ENCODE measurements at regions not wholly inside any gene's neighbourhood (a gene's known extent, or its start where the extent isn't known, plus 50 kb on each side); places are given as distances from the start of the nearest gene placed in this dataset.

DNA sequence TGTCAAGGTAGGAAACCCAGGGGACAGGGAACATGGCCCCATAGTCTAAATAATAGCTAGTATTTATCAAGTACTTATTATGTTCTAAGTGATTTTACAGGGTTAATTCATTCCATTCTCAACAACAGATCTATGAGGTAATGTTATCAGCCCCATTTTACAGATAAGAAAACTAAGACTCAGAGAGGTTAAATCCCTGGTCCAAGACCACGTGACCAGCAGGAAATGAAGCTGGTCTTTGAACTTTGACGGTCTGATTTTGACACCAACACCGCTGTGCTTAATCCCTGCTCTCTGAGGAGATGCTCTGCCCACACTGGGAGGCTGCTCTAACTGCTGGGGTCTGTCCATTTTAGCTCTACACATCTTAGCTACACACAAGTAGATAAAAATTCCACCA is 253.5 kb downstream of the SPTSSA start:
- no peak for DNase-seq

DNA sequence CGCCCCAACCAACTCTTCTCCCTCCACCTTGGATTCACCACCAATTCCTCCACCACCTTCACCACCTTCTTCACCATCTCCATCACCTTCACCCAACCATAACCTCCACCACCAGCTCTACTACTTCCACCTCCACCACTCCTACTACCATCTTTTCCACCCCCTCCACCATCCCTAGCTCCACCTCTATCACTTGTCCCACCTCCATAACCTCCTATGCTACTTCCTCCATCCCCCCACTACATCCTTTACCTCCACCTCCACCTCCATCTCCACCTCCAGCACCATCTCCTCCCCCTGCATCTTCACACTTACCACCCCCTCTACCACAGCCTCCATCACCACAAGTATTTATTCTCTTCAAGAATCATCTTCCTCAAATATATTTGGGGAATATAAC is 254.9 kb upstream of the EGLN3 start:
- DNase-seq, result no peak

DNA sequence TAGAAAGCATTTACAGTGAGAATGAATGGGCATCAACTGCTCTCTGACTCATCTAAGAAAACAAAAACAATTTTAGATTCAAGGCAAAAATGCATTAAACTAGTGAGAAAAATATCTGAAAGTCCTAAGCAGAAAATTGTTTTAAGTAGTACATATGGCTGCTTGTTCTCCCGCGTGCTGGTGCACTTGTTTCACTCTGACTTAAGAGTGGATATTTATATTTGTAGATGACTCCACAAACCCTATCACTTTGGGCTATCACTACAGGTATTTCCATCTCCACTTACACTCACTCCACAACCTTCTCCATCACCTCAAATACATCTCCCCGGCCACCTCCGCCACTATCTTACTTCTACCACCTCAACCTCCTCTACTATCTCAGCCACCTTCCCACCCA is 253.9 kb upstream of the EGLN3 start:
- DNase-seq, result no peak

DNA sequence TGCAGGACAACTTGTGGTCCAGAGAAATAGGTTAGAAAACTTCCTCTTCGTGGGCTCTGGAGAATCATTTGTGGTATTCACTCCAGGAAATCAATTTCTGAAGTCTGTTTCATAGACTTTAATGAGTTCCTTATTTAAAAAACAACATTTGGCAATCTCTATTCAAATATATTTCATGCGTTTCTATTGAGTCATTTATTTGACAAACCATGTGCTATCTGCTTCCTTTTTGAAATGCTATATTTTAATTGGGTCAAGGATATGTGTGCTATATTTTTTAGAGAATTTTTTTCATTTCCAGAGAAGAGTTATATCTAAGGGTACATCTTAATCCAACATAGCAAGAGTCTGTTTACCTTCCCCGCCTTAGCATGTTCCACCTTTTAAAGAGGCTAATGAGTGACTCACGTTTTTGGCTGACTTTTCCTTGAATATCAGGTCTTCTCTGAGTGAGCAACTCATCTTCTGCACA is 252.4 kb upstream of the EGLN3 start:
- DNase-seq, result no peak

DNA sequence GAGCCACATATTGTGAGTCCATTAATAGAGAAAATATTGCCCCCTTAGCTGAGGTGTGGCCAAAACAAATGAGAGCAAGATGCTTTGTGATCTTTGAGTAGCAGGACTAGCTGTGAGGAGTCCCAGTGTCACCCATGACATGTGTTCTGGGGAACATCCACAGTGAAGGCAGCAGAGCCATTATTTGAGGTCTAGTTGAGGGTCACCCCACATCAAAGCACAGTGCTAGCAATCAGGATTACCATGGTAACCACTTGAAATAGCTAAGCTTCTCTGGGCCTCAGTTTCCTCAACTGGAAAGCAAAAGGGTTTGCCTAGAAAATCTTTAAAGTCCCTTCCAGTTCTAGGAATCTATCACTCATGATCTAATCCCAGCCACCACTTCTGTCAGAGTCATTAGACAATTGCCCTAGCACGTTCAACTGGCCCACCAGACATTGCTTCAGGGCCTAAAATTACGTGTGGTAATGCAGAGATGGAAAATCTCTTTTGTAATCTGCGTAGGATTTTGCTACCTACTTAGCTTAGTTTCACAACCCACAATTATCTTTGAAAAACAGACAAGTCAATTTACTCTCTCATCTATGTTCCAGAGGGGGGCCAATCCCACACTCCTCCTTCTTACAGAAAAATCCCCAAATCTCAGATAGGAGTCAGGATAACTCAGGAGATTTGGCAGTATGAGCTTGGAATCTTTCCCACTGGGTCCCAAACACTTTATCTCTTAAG is 251.2 kb upstream of the EGLN3 start:
- no peak for DNase-seq

DNA sequence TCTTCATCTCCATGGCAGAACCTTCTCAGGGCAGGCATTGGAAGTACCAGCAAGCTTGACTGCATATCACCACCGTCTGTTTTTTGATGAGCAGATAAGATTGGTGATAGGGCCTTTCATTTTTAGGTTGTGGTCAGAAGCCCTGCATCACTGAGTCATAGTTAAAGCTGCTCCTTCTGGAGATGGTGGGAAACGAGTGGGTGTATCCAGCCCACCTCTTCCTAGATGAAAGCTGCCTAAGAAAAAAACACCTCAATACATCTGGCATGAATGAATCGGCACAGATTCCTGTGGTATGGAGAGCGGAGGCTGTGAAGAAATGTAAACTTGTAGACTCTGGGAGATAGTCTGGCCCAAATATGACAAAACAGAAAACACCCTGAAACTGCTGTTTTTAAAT is 248.7 kb upstream of the EGLN3 start:
- no peak for DNase-seq

DNA sequence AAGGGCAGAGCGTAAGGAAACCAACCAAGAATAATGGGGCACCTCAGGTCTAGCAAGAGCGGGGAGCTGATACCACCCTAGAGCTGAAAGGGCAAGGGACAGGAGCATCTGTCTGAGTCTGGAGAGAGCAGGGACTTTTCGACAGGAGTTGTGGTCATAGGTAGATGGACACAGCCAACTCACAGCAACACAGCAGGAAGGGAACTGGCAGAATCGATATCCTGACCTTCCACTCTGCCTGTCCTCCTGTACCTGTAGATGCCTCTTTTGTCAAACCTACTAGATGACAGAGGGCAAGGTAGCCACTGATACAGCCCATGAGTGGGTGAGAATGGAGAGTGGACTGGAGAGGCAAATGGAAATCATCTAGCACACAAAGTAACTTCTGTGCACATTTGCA is 247.2 kb upstream of the EGLN3 start:
- DNase-seq, result no peak

DNA sequence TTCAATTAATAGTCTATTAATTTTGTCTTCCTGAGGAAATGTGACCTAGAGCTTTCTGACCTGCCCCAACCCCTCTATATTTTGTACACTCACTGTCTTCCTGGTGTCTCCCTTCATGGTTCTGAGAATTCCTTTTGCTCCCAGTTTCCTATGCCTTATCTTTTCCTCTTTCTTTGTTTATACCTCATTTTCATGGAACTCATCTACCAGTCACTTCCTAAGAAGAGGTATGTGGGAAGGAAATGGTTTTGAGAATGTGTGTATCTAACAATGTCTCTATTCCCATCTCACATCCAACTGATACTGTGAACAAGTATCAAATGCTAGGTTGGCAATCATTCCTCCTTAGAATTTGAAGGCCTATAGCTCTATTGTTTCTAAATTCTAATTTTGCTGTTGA is 245.1 kb upstream of the EGLN3 start:
- no peak for DNase-seq

DNA sequence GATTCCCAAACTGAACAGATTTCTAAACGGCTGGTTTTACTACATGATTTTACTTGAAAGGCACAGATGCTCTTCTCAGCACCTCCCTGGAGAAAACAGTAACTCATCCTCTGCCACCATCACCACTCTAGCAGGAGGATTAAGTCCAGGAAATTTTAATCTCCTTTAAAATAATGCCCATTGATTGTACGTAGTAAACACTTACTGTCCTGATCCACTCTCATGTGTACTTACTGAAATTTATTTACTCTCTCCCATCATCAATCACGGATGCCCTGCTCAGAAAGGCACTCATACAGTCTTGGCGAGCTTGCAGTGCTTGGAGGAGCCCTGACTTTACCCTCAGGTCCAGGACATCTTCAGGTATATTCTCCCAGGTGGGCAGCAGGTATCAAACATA is 239.8 kb upstream of the EGLN3 start:
- DNase-seq, result no peak

DNA sequence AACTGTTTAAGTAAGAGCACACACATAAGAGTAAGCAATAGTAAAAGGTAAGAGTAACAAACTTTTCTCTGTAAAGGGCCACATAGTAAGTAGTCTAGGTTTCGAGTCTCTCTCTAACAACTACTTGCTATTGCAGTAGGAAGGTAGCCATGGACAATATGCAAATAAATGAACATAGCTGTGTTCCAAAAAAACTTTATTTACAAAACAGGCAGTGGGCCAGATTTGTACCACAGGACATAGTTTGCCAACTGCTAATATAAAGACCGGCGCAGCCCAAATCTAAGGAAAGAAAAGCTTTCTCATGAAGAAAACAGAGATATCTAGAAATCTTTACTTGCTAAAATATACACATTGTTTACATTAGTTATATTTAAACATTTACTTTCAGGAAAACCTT is 239.0 kb upstream of the EGLN3 start:
- DNase-seq, result no peak

DNA sequence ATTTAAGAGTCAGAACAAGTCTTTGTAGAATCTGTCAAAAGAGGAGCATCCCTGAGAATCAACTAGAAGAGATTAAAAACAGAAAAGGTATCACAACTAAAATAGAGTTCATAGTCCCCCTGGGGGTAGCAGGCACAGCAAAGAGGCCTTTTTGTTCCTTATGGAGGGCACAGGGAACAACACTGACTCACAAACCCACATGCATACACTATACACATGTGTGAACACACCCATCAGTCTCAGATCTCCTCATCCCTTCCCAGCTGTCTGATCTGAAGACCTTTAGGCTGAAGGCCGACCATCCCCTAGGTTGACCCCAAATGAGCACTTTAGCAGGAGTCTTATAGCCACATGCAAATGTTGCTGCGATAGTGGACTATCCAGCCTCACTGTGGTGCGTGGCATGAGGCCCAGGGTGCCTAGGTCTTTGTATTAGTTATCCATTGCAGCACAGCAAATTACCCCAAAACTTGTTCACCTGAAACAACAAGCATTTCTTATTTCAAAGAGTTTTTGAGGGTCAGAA is 236.7 kb upstream of the EGLN3 start:
- DNase-seq, result no peak

DNA sequence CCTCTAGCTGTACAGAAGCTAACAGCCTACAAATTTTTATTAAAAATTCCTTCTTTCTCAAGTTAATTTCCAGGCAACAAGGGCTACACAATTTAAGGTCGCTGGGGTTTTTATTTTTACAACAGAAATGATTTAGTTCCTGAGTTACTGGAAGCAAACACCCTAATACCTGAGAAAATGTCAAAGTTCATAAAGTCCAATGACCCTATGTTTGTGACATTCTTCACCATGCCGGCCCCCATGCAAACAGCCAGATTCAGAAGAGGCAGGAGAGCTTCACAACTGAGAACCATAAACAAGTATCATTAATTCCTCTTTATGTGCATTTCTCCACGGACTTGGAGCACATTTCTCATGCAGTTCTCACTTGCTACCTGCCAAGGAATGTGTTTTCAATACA is 236.2 kb upstream of the EGLN3 start:
- no peak for DNase-seq

DNA sequence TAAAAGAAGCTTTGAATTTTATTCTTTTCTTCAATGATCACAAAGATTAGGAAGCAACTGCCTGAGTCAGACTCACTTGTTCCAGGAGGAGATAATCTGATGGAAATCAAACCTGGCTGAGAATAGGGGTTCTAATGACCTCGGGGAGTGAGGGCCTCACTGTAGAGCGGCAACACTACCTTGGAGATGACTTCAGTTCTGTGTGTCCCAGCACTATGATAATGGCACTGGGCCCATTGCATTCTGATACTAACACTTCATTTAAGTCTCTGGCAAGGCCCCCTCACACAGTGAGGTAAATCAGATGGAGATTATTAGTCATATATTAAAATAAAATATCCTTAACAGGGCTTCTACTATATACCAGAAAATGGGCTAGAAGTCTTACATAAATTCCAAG is 233.3 kb upstream of the EGLN3 start:
- DNase-seq, result no peak

DNA sequence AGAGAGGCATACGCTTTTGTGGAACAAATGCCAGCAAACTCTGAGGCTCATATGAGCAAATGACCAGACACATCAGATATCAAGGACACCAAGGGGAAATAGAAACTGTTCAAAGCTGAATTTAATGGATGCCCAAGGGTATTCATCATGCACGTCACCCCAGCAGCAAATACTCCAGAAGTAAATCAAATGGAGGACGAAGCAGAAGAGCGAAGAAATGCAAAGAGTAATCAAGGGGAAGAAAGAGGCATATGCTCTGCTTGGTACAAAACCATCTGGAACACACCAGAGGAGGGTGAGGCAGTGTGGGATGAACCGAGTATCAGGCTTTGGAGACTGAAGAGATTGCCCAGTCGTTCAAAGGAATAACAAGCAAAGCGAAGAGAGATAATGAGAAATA is 232.6 kb upstream of the EGLN3 start:
- no peak for DNase-seq

DNA sequence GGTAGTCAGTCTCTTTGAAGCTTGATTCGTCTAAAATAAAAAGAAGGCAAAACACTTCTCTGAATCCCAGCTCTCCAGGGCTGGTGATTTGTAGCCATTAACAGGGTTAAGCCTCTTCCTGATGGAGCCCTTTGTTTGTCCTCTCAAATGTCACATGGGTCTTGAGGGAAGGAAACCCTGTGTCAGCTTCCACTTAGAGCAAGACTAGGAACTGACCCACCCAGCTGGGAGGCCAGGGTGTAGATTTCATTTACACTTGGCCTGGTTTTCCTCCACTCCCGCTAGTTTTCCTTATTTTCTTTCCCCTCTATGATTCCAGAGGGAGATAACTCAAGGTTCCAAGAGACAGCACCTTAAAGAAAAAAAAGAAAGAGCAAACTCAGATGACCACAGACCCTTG is 230.5 kb upstream of the EGLN3 start:
- DNase-seq, result no peak

DNA sequence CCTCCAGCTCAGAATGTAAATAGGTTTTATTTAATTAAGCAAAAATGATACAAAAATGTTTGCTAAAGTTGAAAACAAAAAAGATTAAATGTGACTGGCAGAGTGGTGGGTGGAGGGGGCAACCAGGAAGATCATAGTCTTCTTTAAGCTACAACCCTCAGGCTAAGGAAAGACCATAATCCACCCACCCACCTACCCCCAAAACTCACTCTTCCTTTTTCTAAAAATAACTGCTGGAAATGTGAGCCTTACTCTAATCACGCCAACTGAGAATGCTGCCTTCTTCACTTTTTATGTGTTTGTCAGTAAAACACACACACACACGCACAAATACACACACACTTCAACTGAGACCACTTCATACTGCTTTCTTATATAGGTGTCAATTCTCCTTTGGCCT is 230.0 kb upstream of the EGLN3 start:
- no peak for DNase-seq

DNA sequence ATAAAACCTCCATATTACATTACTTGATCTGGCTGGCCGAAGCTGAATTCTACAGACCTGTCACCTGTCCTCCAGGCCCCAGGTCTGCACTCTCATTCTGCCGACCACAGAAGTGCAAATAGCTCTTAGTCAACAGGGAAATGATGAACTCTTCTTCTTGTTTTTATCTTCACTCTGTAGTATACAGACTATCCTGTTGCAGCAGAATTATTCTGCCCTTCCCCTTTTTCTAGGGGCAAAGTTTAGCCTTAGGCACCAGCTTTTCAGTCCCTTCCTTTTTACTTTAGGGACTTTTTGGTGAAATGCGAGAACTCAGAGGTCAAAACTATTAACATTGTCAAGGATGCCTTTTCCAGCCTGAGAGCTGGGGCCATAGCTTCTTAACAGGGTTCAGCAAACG is 229.6 kb upstream of the EGLN3 start:
- no peak for DNase-seq

DNA sequence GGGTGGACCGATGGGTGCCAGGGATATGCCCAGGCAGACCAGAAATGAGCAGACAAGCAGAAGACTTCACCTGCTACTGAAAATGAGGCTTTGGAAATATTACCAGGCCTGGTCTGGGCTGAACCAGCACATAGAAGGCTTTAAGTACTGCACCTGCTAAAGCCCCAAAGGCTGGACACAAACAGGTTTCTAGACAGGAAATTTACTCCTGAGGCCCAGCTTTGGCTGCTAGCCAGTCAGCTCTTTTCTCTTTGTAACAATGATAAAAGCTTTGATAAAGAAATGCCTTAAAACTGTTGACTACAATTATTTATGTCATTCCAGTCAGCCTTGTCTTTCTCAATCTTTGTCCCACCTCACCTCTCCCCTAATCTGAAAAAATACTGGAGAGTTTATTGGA is 228.9 kb upstream of the EGLN3 start:
- DNase-seq, result no peak

DNA sequence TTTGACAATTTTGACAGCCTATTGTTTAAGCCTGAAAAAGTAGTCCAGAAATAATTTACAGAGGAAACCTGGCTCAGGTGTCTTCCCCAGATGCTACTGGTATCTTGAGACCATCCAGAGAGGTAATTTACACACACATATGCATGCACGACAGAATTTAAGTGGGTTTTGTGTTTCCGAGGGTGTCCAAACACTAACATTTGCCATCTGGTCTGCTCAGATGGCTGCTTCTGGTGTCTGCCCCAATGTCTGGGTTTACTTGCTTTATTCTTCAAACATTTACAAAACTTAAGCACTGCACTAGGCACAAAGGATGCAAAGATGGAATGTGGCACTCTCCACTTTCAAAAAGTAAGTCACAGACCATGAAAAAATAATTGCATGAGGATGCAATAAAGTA is 226.6 kb upstream of the EGLN3 start:
- DNase-seq, result no peak

DNA sequence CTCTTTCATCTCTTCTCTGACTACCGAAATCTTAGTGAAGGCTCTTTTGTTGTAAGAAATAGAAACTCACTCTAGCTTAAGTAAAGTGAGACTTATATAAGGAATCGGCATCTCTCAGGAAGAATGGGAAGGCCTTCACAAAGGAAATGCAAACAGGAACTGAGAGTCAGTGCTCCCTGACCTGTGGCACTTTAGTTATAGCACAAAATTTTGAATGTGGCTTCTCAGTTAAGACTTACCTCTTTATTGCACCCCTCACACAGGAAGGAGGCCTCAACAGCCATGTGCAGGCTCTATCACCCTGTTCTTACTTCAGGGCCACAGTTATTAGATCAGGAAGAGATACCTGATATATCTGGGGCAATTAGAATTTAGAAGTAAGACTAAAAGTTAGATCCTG is 224.7 kb upstream of the EGLN3 start:
- DNase-seq, result no peak

DNA sequence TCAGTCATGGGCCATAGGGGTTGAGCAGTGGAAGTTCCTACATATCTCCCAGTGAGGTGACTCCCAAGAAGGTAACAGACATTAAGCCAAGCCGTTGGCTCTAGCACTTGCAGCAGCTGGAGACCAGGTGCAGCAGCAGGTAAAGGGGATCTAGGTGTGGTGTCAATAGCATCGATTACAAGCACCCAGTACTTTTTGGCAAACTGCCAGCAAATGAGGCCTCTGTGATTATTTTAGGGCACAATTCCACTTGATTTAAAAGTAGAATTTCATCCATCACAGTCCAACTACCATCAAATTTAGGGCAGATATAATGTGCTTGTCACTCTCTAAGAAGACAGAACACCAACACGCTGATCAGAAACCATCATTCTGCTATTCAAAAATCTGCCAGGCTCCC is 224.1 kb upstream of the EGLN3 start:
- DNase-seq, result no peak

DNA sequence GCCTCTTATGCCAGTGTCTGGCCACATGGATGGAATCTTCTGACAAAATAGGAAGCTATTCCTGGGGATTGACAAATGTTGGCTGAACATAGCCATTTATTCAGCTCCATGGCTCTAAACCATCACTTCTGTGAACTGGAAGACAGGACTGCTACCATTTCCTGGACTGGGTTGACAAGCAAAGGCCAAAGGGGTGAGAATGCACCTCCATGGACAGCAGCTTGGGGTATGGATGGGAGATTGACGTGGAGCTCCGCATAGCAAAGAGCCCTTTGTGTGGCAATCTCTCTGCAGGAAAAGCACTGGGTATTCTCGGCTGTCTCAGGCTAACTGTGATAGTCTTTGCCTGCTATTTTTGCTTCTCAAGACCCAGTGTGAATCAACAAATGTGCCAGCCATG is 223.0 kb upstream of the EGLN3 start:
- no peak for DNase-seq

DNA sequence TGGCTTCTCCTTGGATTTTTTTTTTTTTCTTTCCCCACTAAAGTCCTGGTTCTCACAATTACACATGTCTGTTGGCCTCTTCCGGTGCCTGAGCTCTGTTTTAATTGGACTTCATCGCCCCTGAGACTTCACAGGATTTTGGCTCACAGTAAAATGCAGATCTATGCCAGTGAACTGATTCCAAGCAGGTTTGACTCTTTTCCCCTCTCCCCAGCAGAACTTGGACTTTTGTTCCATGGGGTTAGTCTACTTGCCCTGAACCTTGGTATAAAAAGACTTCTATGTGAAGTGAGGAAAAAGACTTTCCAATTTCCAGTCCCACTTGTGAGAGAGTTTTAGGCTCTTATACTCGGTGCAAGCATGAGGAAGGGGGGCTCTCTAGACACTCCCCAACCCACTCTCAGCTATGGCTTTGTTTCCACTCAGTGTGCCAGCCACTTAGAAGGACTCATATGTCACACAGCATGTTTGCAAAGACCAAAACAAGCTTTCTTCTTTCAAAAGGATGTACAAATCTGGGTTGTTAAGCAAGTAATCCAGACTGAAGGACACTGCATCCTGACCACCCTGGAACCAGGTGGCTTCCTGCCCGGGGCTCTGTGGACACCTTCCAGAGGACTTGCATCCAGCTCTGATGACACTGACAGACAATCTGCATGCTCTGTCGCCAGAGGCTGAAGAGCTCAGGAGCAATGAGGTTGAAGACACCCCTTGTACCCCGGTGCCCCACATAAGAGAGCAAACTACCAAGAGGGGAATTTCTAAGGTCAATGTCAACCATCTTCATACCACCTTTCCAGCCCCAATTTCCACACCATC is 221.9 kb upstream of the EGLN3 start:
- DNase-seq, result no peak

DNA sequence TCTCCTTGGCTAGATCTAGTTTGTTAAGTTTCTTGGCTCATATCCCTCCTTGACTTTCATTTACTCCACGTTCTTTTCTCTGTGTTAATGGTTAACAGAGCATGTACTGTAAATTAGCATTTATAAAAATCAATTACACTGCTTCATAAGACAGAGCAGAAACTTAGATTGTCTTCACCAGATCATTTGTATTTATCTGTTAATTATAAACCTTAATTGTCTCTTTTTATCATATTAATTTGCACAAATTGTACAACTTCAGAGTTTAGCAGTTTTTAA is 221.2 kb upstream of the EGLN3 start:
- DNase-seq, result no peak

Measured in NCI-H1694 treated with DMSO at 0.1 percent for 48 hours (cell line).